ENCODE measurements at regions not wholly inside any gene's neighbourhood (a gene's known extent, or its start where the extent isn't known, plus 50 kb on each side); places are given as distances from the start of the nearest gene placed in this dataset.

DNA sequence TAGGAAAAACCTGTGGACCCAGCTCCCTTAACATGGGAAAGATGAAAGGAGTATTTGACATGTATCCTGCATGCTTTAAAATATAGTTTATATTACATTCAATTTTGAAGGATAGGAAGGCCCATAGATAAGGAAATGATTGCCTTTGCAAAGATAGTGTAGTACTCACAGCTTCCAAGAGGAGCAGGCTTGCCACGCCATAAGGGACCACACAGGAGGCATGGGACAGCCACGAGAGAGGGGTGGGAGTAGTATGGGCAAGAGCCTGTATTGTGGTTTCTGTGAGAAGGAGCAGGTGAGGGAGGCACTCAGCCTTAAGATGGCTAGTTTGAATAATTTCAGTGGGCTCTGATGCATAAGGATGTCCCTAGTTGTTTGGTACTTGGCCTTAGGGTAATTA lies 740.3 kb downstream of the SATB2 start:
- no peak for TF ChIP-seq YY1 (IDR thresholded peaks at IDR 0.05; ENCODE audit: low read depth)
- no peak for TF ChIP-seq EP300 (IDR thresholded peaks at IDR 0.05; ENCODE audit: borderline replicate concordance)
- TF ChIP-seq CREB1 (IDR thresholded peaks at IDR 0.05; ENCODE audit: low read depth) = no peak

All from Ishikawa (cell line).